Stimulated activated CD4-positive, alpha-beta T cell treated with anti-CD3 and anti-CD28 coated beads, TNF-alpha, amount 100 ng/mL, for 1 hour (primary cell): ENCODE measurements at regions not wholly inside any gene's neighbourhood (a gene's known extent, or its start where the extent isn't known, plus 50 kb on each side); places are given as distances from the start of the nearest gene placed in this dataset.
"Not testable (repeated sequence)": the region's sequence is repeated elsewhere in the genome, so short reads cannot be mapped to it uniquely, and the experiment has no call there.

ENCODE experiments used
- DNase-seq, 3 donors: peaks; one replicate each; pipeline ENCODE4 v3.0.0-alpha.2; 2020; ENCODE audit warnings: low read depth in 3 of 3, low spot score in 1 of 3

DNA sequence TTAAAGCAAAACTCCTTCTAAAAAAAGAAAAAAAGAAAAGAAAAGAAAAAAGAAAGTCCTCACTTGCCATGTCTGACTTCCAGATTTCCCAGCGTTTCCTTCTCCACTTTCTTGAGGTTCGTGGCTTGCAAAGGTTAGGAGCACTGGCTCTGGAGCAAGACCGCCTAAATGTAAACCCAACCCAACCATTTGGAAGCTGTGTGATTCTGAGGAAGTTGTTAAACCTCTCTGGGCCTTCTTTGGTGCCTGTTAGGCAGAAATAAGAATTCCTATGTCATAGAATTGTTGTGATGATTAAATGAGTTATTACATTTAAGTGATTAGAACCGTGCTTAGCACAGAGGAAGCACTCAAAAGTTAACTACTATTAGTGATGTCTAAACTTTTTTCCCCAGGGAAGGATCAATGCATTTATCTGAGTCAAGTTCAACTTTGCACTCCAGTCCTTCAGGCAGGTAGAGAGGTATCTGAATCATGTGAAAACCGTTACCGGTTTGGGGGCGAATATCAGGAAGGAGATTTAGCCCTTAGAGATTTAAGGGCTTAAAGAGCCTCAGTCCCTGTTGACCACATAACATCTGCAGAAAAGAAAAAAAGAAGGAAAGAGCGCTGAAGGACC lies 78.3 kb upstream of the HES1 start:
- DNase-seq: no peak

DNA sequence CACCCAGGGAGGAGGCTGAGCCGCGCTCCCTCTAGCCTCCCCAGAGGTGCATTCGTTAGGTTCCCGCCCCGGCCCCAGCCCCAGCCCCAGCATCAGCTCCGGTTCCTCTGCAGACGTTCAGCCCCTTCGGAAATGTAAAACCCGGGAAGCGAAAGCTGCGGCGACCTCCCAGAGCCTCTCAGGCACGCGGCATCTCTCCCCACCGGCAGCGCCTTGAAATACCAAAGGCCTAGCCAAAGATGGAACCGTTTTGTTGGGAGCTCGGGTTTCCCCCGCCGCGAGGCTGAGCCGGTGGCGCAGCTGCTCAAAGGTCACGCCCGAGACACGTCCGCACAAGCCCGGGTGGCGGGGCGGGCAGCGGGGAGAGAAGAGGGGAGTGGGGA lies 77.8 kb upstream of the HES1 start:
- peak in 1 of 3 donors; percentile 10 for DNase-seq

DNA sequence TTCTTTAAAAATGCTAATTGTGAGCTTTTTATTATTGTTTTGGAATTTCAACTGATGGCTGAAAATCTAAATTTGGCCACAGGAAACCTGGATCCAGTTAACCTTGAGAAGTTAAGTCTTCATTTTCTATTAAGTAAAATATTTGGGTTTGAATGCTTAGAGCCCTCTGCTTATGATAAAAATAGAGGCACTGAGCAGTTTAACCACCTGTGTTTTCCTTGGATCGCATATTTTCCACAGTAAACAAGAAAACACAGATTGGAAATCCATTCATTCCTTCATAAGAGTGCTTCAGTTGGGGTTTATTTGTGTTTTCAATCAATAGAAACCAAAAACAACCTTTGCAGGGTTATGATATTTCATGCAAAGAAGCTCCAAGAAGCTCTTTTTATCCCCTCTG lies 77.2 kb upstream of the HES1 start:
- no peak for DNase-seq

DNA sequence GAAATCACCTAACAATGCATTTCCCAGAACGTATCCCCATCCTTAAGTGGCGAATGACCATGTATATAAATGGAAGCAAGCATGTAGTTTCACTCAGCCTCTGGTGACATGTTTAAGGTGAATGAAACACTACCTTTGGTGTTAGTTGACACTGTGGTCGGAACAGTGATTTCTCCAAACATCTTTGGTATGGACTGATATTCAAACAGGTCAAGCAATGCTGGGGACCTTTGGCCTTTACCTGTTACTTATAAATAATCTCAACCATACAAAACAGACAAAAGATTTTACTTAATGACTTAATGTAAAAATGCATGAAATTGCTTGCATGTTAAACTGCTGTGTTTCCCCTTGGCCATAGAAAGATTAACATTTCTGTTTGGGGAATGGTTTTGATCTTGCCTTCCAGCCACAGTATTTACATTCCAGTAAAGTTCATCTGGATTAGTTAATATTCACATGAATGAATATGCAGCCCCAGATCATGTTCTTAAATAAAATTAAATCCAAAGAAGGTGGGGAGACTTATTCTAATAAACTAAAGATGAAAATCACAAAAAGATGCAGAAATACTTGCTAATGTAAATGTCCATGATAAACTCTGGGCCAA lies 74.4 kb upstream of the HES1 start:
- DNase-seq: no peak

DNA sequence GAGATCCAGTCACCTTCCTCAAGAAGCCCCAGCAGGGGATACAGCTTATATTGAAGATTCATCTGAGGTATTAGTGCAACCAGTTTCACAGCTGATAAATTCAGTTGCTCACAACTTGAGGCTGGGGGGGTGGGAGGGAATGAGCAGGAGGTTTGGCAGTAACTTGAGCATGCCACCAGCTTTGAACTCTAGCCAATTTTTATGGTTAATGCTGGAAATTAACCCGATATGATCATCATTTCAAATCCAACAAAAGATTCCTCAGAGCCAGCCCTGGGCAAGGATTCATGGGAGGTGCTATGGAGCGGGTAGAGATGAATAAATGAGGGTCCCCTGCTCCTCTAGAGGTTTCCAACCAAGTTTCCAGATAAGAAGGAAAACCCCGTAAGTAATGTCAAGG lies 73.1 kb upstream of the HES1 start:
- no peak for DNase-seq

DNA sequence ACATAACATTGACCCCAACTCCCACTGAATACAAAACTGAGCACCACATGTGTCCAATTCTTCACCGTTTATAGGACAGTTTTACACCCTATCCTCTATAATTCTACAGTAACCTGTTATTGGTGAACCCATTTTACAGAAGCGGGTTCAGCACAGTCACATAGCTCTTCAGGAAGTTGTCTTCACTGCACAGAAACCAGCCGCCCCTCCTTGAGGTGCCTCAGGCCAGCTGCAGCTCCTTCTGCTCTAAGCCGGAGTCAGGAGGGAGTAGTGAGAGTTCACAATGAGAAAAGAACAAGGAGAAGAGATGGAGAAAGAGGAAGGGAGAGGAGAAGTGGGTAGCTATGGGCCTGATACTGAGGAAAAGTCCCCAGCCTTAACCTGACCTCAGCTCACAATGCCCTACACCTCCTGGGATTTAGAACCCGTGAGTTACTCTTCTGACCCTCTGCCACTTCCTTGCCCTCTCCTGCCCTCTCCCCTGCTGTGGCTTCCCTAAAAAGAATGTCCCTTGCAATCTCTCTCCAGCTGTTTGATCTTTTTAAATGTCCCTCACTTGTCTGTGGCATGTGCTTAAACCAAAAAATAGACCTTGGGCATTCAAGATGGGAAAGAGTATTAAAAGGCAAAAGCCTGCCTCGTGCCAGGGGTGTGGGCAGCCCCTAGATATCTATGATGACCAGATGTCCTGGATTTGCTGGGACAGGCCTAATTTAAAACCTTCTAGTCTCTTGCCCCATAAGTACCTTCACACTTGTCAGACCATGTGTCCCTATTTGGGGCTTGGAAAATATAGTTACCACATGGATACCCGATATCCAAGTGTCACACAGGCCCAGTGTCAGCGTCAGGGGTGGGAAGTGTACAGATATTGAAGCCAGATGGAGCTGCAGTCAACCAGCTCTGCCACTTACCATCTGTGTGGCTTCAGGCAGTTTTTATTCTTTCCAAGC lies 71.3 kb upstream of the HES1 start:
- no peak for DNase-seq

DNA sequence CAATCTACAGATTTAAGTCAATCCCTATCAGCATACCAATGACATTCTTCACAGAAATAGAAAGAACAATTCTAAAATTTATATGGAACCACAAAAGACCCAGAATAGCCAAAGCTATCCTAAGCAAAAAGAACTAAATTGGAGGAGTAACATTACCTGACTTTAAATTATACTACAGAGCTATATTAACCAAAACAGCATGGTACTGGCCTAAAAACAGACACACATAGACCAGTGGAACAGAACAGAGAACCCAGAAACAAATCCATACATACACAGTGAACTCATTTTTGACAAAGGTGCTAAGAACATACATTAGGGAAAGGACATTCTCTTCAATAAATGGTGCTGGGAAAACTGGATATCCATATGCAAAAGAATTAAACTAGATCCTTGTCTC lies 68.6 kb upstream of the HES1 start:
- DNase-seq: not testable (repeated sequence)

DNA sequence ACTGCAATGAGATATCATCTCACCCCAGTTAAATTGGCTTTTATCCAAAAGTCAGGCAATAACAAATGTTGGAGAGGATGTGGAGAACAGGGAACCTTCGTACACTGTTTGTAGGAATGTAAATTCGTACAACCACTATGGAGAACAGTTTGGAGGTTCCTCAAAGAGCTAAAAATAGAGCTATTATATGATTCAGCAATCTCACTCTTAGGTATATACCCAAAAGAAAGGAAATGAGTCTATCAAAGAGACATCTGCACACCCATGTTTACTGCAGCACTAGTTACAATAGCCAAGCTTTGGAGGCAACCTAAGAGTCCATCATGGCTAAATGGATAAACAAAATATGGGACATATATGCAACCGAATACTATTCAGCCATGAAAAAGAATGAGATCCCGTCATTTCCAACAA lies 68.0 kb upstream of the HES1 start:
- no peak for DNase-seq

DNA sequence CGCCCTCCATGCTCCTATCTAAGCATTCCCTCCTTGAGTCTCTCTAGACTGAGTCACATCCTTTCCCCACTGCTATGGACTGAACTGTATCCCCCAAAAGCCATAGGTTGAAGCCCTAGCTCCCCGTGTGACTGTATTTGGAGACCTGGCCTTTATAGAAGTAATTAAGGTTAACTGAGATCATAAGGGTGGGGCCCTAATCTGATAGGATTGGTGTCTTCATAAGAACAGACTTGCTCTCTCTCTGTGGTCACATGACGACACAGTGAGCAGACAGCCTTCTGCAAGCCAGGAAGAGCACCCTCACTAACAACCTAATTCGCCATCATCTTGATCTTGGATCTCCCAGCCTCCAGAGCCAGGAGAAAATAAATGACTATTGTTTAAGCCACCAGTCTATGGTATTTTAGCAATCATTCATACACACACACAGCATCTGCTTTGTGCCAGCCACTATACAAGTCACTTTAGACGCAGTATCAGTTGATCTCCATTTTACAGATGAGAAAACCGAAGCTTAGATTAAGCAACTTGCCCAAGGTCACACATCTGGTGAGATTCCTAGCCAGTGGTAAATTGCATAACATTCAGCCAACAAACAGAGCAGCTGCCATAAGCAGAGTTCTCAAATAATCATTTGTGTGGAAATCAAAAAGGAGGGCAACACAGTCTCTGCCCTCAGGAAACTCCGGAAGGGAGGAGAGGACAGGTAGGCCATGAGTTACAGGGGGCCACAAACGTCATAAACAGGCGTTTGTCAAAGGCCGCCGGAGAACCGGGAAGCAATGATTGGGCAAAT lies 66.3 kb upstream of the HES1 start:
- DNase-seq: no peak

DNA sequence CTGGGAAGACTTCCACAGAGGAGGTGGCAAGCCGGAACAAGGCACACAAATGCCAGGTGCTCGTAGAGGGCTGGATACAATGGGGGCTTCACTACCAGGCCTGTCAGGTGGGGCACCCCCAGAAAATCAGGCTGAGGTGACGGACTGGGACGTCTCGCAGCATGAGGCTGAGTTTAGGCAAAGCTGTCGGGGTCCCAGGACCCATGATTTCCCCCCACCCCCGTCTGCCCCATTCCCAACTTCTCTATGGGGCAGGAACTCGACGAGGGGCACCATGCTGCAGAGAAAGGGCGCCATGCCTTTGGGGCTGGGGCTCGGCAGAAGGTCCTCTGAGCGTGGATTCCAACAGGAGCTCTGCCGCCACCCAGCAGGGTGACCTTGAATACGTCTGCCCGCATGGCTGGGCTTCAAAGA lies 65.7 kb upstream of the HES1 start:
- DNase-seq: no peak

DNA sequence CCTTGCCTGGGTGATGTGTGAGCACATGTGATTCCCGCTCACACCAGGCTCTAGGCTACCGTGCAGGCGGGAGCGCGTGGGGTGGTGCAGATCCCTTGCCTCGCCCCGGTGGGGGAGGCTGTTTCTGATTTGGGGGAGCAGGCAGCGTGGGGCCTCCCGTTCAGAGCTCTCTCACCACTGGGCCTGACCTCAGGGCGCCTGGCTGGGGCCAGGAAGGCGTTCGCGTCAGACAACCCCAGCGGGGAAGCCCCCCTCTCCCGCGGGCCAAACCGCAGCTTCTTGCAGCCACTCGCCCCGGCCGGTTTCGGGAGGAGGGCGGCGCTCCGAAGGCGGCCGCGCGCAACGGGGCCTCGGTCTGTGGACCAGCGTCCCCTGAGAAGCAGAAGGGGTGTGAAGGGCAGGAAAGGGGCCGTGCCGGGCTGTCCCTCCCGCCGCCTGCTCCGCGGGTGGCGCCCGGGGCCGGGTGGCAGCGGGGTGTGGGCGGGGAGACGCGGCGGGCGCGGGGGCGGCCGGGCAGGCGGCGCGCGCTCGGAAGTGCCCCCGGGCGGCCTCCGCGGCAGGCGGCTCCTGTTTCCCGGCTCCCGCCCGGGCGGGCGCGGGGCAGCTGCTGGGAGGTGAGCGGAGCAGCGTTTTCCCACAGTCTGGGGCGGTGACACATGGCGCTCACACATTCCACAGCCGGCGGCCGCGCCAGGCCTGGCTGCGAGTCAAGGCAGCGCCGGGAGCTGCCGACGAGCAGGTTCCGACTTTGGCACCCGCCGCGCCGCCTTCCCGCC lies 65.1 kb upstream of the HES1 start:
- DNase-seq: peak; percentile 6 to 51 (median 13)

DNA sequence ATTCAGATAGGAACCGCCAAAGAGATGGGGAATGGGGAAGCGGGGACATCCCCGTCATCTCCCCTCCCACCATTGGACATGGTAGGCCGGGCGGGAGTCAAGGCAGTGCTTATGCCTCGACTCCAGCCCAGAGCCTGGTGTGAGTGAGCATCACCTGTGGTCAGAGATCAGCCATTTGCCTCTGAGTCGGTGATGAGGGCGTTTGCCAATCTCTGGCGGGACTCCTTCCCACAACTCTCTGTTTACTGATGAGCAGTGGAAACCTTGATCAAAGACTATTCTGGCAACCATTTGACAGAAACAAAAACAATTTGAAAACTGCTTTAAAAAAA lies 63.9 kb upstream of the HES1 start:
- DNase-seq: no peak

DNA sequence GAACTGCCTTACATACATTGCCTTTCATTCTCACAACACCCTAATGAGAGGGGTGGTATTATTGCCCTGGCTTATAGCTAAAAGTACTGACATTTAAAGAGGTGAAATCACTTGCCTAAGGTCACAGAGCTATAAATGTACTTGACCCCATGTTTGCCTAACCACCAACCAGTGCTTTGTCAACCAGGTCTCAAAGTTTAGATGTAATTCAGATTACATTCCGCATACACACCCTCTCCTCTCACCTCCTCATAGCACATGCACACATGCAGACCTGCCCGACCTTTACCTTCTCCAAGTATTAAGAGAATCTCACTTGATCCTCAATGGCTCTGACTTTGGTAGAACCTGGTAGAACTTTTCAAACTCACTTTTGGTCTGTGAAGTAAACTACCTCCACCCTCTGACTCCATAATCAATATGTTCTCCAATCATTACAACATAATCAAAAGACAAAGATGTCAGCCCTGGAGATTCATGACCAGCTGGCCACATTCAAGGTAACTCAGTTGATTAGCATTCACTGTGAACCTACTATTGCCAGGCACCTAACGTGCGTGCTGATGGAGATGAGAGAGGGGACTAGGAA lies 63.2 kb upstream of the HES1 start:
- DNase-seq: no peak

DNA sequence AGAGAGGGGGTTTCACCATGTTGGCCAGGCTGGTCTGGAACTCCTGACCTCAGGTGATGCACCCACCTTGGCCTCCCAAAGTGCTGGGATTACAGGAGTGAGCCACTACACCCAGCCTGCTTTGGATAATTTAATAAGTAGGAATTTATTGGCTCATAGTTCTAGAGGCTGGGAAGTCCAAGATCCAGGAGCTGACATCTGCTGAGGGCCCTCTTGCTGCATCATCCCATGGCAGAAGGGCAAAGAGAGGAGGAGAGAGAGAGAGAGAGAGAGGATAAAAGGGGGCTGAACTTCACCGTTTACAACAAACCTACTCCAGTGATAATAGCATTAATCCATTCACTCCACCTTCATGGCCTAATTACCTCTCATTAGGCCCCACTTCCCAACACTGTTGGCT lies 62.0 kb upstream of the HES1 start:
- DNase-seq: no peak

DNA sequence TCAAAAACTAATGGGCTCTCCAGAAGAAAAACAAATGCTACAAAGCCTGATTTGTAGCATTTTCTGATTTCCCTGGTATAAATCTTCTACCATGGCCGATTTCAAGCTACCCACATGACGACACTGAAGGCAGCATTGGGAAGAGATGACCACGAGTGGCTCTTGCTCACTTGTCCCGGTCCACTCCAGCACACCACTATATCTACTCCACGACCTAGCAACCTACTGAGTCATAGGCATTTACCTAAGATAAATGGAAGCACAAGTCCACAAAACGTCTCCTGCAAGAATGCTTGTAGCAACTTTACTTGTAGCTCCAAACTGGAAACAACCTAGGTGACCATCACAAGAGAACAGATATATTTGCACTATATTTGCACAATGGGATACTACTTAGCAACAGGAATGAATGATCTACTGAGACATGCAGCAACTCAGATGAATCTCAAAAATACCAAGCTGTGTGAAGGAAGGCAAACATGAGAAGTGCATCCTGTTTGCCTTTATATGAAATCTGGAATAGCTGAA lies 60.8 kb upstream of the HES1 start:
- DNase-seq: no peak

DNA sequence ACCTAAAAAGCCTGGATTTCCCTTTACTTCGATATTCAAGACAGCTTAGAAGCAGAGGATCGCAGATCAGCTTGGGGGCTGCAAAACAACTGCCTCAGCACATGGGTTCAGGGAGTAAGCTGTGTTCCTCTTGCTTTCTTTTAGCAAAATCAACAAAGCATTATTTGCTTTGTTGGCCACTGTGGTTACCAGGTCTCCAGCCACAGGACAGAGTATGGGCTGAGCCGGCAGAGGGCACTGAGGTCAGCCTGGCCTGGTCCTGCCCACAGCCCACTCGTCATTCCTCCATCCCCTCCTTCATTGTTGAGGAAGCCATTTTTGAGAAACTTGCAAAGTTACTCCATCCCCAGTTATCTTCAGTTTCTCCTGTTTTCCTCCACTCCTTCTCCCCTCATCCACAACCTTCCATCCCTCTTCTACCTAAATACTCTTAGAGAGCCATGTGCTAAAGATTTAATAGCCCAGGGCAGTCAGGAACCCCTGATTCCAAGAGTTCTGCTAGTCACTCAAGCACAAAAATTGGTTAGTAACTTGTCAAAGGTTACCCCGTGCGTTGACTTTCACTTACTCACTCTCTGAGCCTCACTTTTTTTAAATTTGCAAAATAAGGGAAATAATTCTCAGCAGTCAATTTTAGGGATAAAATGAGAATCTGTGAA lies 60.0 kb upstream of the HES1 start:
- no peak for DNase-seq

DNA sequence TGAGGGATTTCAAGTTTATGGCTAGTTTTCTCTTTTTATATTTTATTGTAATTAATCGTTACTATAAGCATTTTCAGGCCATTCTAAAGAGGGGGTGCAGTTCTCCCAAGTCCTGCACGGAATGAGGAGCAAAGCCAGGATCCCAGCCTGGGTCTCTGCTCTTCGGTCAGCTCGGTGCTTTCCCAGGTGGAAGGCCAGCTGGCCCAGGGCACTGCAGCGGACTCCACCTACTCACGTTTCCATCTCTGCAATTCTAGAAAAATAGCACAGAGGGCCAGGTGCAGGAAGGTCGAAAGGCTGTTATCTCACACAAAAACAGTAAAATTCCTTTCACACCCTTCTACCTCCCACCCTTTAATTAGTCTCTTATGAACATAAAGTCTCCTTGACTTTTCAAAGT lies 59.5 kb upstream of the HES1 start:
- no peak for DNase-seq

DNA sequence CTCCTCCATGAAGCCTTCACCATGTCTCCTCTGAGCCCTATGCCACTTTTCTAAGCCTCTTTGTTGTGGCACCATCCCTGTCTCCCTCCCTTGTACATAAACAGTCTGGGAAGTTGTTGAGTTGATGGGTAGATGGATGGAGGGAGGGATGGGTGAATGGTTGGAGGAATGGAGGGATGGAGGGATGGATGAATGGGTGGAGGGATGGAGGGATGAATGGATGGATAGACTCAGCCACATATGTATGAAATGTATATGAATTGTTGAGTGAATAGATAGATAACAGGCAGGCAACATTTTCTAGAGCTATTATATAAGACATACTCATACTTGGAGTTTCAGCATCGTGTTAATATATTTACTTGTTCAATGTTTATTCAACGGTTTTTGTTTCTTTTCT lies 58.3 kb upstream of the HES1 start:
- DNase-seq: no peak

DNA sequence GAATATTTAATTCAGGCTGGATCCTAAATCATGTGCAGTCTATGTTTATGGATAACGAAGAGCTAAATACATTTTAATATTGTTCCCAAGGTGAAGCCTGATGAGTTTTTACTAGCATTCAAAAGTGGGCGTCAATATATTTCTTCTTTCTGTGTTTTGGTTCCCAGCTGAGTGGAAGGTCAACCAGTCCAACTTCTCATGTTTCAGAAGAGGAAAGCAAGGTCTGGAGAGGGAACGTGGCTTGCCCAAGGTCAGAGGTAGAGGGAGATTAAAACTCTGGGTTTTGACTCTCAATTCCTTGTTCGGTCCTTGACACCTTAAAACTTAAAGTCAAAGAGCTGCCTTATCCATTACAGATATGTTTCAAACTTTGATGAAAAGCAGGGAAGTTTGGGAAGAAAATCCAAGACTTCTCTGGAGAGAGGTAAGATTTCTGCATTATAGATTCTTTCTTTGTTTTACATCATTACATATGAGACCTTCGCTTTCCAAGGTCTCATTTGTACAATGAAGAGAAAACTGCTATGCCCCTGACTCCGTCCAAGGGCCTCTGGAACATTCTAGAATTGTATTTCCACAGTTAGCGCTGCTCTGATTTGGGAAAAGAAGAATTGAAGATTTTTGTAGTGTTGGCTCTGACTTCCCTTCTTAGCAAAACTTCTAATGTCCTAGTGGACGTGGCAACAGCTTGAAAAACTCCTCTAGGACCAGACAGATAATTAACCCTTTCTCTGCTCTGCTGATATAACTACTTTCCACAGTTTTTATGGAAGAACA lies 57.7 kb upstream of the HES1 start:
- DNase-seq: no peak
